GM19023 (cell line): ENCODE measurements at regions not wholly inside any gene's neighbourhood (a gene's known extent, or its start where the extent isn't known, plus 50 kb on each side); places are given as distances from the start of the nearest gene placed in this dataset.
A peak's percentile ranks its signal among the peaks of the same experiment; 100 is the strongest.
"Not testable (repeated sequence)": the region's sequence is repeated elsewhere in the genome, so short reads cannot be mapped to it uniquely, and the experiment has no call there.

Experiments
- ATAC-seq: cut with Tn5 transposase; IDR thresholded peaks from one replicate; pipeline ENCODE4 v1.9.1; 2021; ENCODE audit warnings: mild to moderate bottlenecking, moderate library complexity; ENCODE audit not compliant: unreplicated experiment

GRCh38 chr3:88000853-88001252 lies 58.0 kb downstream of the CGGBP1 start:
- ATAC-seq: no peak

GRCh38 chr3:87997966-87998365 lies 60.8 kb downstream of the CGGBP1 start:
- ATAC-seq: no peak

GRCh38 chr3:87997298-87997697 lies 61.5 kb downstream of the CGGBP1 start:
- ATAC-seq: peak; percentile 90

- no peak for ATAC-seq
These were observed 61.9 kb downstream of the CGGBP1 start for GRCh38 chr3:87996882-87997281.

- no peak for ATAC-seq
These were observed 65.2 kb downstream of the CGGBP1 start for GRCh38 chr3:87993566-87993965.

GRCh38 chr3:87987952-87988351 lies 70.9 kb downstream of the CGGBP1 start:
- no peak for ATAC-seq

GRCh38 chr3:87982421-87982820 lies 76.4 kb downstream of the CGGBP1 start:
- ATAC-seq: no peak

- no peak for ATAC-seq
These were observed 79.3 kb downstream of the CGGBP1 start for GRCh38 chr3:87979527-87979926.

GRCh38 chr3:87977765-87978164 lies 81.0 kb downstream of the CGGBP1 start:
- no peak for ATAC-seq

- ATAC-seq: no peak
These were observed 83.1 kb downstream of the CGGBP1 start for GRCh38 chr3:87975716-87976115.

GRCh38 chr3:87973906-87974305 lies 84.9 kb downstream of the CGGBP1 start:
- ATAC-seq: no peak

GRCh38 chr3:87969620-87970019 lies 89.2 kb downstream of the CGGBP1 start:
- no peak for ATAC-seq

GRCh38 chr3:87968668-87969067 lies 90.1 kb downstream of the CGGBP1 start:
- ATAC-seq: no peak

GRCh38 chr3:87958289-87958688 lies 100.5 kb downstream of the CGGBP1 start:
- no peak for ATAC-seq

- no peak for ATAC-seq
These were observed 101.2 kb downstream of the CGGBP1 start for GRCh38 chr3:87957575-87957974.

GRCh38 chr3:87949879-87950208 lies 109.0 kb downstream of the CGGBP1 start:
- peak; percentile 52 for ATAC-seq

GRCh38 chr3:87949189-87949878 lies 109.5 kb downstream of the CGGBP1 start:
- ATAC-seq: peak; percentile 89

GRCh38 chr3:87946007-87946406 lies 112.8 kb downstream of the CGGBP1 start:
- not testable (repeated sequence) for ATAC-seq

GRCh38 chr3:87942256-87942655 lies 116.5 kb downstream of the CGGBP1 start:
- not testable (repeated sequence) for ATAC-seq

- no peak for ATAC-seq
These were observed 134.3 kb downstream of the CGGBP1 start for GRCh38 chr3:87924485-87924884.

GRCh38 chr3:87920549-87920948 lies 138.3 kb downstream of the CGGBP1 start:
- ATAC-seq: no peak

- no peak for ATAC-seq
These were observed 157.7 kb downstream of the CGGBP1 start for GRCh38 chr3:87901141-87901540.

GRCh38 chr3:87900061-87900460 lies 158.7 kb downstream of the CGGBP1 start:
- no peak for ATAC-seq
